CD8-positive, alpha-beta memory T cell (primary cell): ENCODE measurements at regions not wholly inside any gene's neighbourhood (a gene's known extent, or its start where the extent isn't known, plus 50 kb on each side); places are given as distances from the start of the nearest gene placed in this dataset.
"Not testable (repeated sequence)": the region's sequence is repeated elsewhere in the genome, so short reads cannot be mapped to it uniquely, and the experiment has no call there.

Experiments
- CTCF ChIA-PET: fragments of 350-600 bp; sonication (Branson Sonifier 250); formaldehyde crosslinking; loops from one replicate; lab custom pipeline; 2021; ENCODE audit warnings: antibody characterized with exemption; lab: Charles Lee
- POLR2A ChIA-PET: fragments of 350-600 bp; sonication (Branson Sonifier 250); formaldehyde crosslinking; loops from one replicate; lab custom pipeline; 2021; ENCODE audit warnings: antibody characterized with exemption; lab: Charles Lee
- DNase-seq, 5 donors: peaks; one replicate each; pipeline versions ENCODE4 v3.0.0 to v3.0.0-alpha.2; 2020 to 2022; ENCODE audit warnings: mixed read lengths in 1 of 5
- H3K27ac ChIP-seq: one replicate; pipeline ENCODE4 v1.7.0; 2013; ENCODE audit warnings: low read depth, mild to moderate bottlenecking, low read length, moderate library complexity
- H3K27me3 ChIP-seq: 2 replicates; pipeline ENCODE4 v1.7.0; 2013; ENCODE audit warnings: low read length, mild to moderate bottlenecking; ENCODE audit not compliant: insufficient read depth, poor library complexity, severe bottlenecking
- H3K36me3 ChIP-seq: 2 replicates; pipeline ENCODE4 v1.7.0; 2013; ENCODE audit warnings: mild to moderate bottlenecking, low read length, moderate library complexity; ENCODE audit not compliant: insufficient read depth
- H3K4me1 ChIP-seq: 2 replicates; pipeline ENCODE4 v1.7.0; 2013; ENCODE audit warnings: mild to moderate bottlenecking, low read length, moderate library complexity; ENCODE audit not compliant: insufficient read depth
- H3K4me3 ChIP-seq: 2 replicates; pipeline ENCODE4 v1.7.0; 2013; ENCODE audit warnings: mild to moderate bottlenecking, low read length
- H3K9me3 ChIP-seq: 2 replicates; pipeline ENCODE4 v1.7.0; 2013; ENCODE audit warnings: mild to moderate bottlenecking, low read length
- H3K27ac Mint-ChIP-seq, 8 donors: one replicate each; pipeline ENCODE4 v1.8.0; 2020 to 2021; ENCODE audit warnings: mixed read lengths in 8 of 8, mild to moderate bottlenecking in 6 of 8, inconsistent platforms in 3 of 8, moderate library complexity in 3 of 8
- H3K27me3 Mint-ChIP-seq, 2 donors: one replicate each; pipeline ENCODE4 v1.8.0; 2020 to 2021; ENCODE audit warnings: mixed read lengths in 2 of 2, mild to moderate bottlenecking in 1 of 2, moderate library complexity in 1 of 2
- H3K36me3 Mint-ChIP-seq, 3 donors: one replicate each; pipeline ENCODE4 v1.8.0; 2020 to 2021; ENCODE audit warnings: mixed read lengths in 3 of 3, inconsistent platforms in 1 of 3, mild to moderate bottlenecking in 1 of 3
- H3K4me1 Mint-ChIP-seq, 3 donors: one replicate each; pipeline ENCODE4 v1.8.0; 2020 to 2021; ENCODE audit warnings: mixed read lengths in 3 of 3, inconsistent platforms in 1 of 3, mild to moderate bottlenecking in 1 of 3
- H3K4me3 Mint-ChIP-seq, 7 donors: one replicate each; pipeline ENCODE4 v1.8.0; 2020 to 2021; ENCODE audit warnings: mixed read lengths in 7 of 7, mild to moderate bottlenecking in 6 of 7, moderate library complexity in 4 of 7, inconsistent platforms in 2 of 7
- H3K9me3 Mint-ChIP-seq, 5 donors: one replicate each; pipeline ENCODE4 v1.8.0; 2020 to 2022; ENCODE audit warnings: mixed read lengths in 5 of 5, mild to moderate bottlenecking in 3 of 5, moderate library complexity in 2 of 5, inconsistent platforms in 1 of 5

DNA sequence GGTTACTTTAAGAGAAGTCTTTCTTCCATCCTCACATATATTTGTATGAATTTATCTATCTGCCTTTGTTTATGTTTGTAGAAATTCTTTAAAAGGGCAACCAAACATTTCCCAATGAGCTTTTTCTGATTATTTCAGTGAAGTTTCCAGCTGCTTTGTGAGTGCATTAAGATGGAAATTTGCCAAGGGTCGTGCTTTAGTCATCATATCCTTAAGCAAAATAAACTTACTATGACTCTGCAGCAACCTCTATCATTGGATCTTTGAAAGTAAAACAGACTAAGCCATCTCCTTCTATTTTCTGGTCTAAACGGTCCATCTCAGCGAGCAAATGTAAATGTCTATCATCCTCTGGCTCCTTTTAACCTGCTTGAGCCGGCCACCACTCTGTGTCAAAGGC is 489.3 kb downstream of the SOX11 start:
- H3K36me3 ChIP-seq = no peaks in the 10 kb centered on the region
- no peaks in the 10 kb centered on the region for H3K4me1 ChIP-seq
- no peak overlapping the region for H3K4me3 ChIP-seq
- no peak overlapping the region for H3K27ac ChIP-seq
- Mint-ChIP-seq H3K4me3 (no peak overlapping the region), H3K27me3 (peaks cover 0 to 2% of the 10 kb centered on the region in 2 donors), H3K27ac (no peak overlapping the region), H3K9me3 (peaks cover 4 to 10% (median 7%) of the 10 kb centered on the region in 5 donors), H3K4me1 (no peaks in the 10 kb centered on the region), H3K36me3 (no peaks in the 10 kb centered on the region)
- no peak for DNase-seq
- no peaks in the 10 kb centered on the region for H3K9me3 ChIP-seq
- CTCF ChIA-PET = no interaction called here
- POLR2A ChIA-PET = no interaction called here
- H3K27me3 ChIP-seq = no peaks in the 10 kb centered on the region

DNA sequence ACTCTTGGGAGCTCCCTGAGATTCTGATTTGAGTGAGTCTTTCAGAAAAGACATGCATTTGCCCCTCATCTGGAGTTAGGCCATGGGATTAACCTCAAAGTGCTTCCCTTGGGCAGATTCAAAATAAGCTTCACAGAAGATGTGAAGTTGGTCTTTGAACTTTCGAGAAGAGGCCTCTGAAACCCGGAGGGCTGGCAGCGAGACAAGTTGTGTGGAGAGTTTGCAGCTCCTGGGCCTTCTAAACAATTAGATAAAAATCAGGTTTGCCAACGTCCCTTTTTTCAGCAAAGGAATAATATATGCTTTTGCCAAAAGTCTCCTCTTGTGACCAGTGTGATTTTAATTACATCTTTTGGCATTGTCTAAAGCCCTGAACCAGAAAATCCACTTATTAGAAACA is 489.7 kb downstream of the SOX11 start:
- H3K4me3 Mint-ChIP-seq = no peak overlapping the region

DNA sequence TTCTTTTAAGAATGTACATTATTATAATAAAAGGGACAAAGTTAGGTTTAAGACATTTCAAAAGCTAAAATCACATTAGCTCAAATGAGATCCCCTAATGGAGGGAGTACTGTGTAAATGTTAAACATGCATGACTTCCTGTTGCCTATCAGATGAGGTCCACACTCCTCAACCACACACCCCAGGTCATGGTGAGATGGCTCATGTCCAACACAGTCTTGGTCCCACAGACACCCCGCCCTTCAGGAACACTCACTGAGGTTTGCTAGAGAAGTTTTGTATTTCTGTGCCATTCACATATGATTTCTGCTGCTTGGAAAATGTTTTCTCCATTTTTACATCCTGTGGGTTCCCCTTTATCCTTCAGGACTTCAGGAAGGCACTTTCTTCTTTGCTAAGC is 491.0 kb downstream of the SOX11 start:
- Histone ChIP-seq H3K27me3 (no peaks in the 10 kb centered on the region), H3K9me3 (no peaks in the 10 kb centered on the region), H3K36me3 (no peaks in the 10 kb centered on the region), H3K4me1 (no peaks in the 10 kb centered on the region), H3K4me3 (no peak overlapping the region), H3K27ac (no peak overlapping the region)
- CTCF ChIA-PET = no interaction called here
- H3K9me3 Mint-ChIP-seq = peaks cover 3 to 10% (median 4%) of the 10 kb centered on the region in 5 donors
- H3K36me3 Mint-ChIP-seq = no peaks in the 10 kb centered on the region
- no peak overlapping the region for H3K27ac Mint-ChIP-seq
- DNase-seq = no peak
- no peak overlapping the region for H3K4me3 Mint-ChIP-seq
- peaks cover 0 to 2% of the 10 kb centered on the region in 2 donors for H3K27me3 Mint-ChIP-seq
- POLR2A ChIA-PET = no interaction called here
- no peaks in the 10 kb centered on the region for H3K4me1 Mint-ChIP-seq

More for the DNA sequence above, 489.7 kb downstream of the SOX11 start:
- no peak for DNase-seq
- H3K4me1 Mint-ChIP-seq = no peaks in the 10 kb centered on the region
- Histone ChIP-seq H3K4me3 (no peak overlapping the region), H3K9me3 (no peaks in the 10 kb centered on the region), H3K27ac (no peak overlapping the region), H3K27me3 (no peaks in the 10 kb centered on the region), H3K36me3 (no peaks in the 10 kb centered on the region), H3K4me1 (no peaks in the 10 kb centered on the region)
- CTCF ChIA-PET = no interaction called here
- peaks cover 0 to 2% of the 10 kb centered on the region in 2 donors for H3K27me3 Mint-ChIP-seq
- H3K36me3 Mint-ChIP-seq = no peaks in the 10 kb centered on the region
- H3K9me3 Mint-ChIP-seq = peaks cover 4 to 10% (median 7%) of the 10 kb centered on the region in 5 donors
- no peak overlapping the region for H3K27ac Mint-ChIP-seq
- POLR2A ChIA-PET = no interaction called here

DNA sequence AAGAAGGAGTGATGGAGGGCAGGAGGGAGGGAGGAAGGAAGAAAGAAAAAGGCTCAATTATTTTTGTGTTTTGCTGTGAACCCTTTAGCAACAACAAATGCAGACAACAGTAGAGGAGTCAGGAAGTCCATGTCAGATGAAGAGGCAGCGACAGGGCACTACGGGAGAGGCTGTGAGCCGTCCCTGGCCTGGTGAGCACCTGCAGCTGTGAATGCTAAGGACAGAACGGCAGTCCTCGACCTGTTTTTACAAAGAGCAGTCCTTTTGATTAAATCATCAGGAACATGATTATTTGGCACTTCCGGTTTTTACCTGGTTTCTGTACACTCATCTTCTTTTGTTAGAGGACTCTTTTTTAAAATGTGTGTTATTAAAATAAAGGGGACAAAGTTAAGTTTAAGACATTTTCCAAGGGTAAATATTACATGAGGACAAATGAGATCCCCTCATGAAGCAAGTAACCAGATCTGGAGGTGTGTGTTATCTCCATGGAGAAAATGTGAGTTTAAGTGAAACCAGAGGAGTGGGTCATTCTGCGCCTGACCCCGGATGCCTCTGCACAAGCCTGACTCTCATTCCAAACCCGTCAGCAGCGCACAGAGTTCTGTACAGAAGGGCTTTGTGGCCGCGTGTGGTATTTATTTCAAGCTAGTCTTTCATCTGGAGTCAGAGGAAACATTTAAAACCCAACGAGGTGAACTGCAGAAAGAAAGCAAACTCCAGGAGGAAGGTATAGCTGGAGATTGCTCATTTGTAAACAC is 492.5 kb downstream of the SOX11 start:
- DNase-seq = no peak
- Histone ChIP-seq H3K27ac (no peak overlapping the region), H3K27me3 (no peaks in the 10 kb centered on the region), H3K36me3 (no peaks in the 10 kb centered on the region), H3K4me1 (no peaks in the 10 kb centered on the region), H3K9me3 (no peaks in the 10 kb centered on the region), H3K4me3 (no peak overlapping the region)
- Mint-ChIP-seq H3K4me3 (no peak overlapping the region), H3K27me3 (peaks cover 0 to 2% of the 10 kb centered on the region in 2 donors), H3K4me1 (no peaks in the 10 kb centered on the region), H3K27ac (no peak overlapping the region), H3K36me3 (no peaks in the 10 kb centered on the region), H3K9me3 (peaks cover 3 to 10% (median 5%) of the 10 kb centered on the region in 5 donors)
- POLR2A ChIA-PET = no interaction called here
- CTCF ChIA-PET = no interaction called here

DNA sequence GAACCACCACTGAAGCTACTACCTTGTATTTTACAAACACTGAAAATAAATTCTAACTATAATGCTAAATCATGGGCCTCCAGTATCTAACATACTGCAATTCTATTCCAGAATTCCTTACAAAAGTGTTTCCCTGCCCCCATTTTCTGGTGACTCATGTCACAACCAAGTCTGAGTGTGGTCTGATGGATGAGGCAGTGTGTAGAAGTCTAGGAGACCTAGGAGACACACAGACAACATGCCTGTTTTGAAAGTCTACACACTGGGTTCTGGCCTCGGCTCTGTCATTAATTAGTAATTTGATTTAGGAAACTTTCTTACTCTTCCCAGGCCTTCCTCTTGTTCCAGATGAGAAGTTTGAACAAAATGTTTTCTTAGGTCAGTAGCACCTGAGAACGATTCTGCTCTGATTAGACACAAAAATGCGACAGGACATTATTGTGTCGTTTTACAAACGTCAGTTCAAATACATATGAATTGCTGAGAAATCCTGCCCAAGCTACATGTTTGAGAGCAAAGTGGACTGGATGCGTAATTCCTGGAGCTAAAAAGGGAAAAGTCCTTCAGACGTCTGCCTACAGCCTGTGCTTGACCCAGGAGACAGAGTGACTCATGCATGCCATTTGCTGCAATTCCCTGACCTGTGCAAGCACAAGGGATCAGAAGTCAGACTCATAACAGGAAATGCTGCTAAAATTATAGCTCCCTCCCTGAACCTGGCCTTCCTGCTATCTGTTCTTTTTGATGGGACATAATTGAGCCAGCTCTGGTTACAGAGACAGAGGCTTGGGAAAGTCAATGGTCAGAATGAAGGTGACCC is 494.4 kb downstream of the SOX11 start:
- H3K27ac ChIP-seq = no peak overlapping the region
- no peaks in the 10 kb centered on the region for H3K9me3 ChIP-seq
- ChIA-PET CTCF (no interaction called here), POLR2A (no interaction called here)
- Mint-ChIP-seq H3K27me3 (peaks cover 0 to 2% of the 10 kb centered on the region in 2 donors), H3K9me3 (peaks cover 3 to 12% (median 5%) of the 10 kb centered on the region in 5 donors), H3K36me3 (no peaks in the 10 kb centered on the region), H3K27ac (no peak overlapping the region), H3K4me3 (no peak overlapping the region), H3K4me1 (no peaks in the 10 kb centered on the region)
- no peaks in the 10 kb centered on the region for H3K4me1 ChIP-seq
- no peaks in the 10 kb centered on the region for H3K36me3 ChIP-seq
- no peak for DNase-seq
- H3K27me3 ChIP-seq = no peaks in the 10 kb centered on the region
- no peak overlapping the region for H3K4me3 ChIP-seq

DNA sequence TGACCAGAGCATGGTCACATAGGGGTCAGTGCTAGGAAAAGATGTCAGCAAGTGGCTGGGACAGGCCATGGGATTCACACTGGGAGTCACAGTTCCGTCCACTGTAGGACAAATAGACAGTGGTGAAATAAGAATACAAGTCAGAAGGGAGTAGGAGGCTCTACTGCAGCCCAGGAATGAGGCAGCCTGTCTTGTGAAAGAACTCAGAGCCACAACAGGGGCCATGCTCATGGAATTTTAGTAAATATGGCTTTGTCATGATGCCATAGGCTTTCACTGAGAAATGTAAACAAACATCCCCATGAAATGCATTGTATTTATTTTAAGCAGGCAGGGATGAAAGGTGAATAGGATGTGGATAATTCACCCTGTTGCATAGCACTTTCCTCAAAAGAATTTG is 504.3 kb downstream of the SOX11 start:
- Mint-ChIP-seq H3K4me3 (no peak overlapping the region), H3K27ac (no peak overlapping the region), H3K4me1 (no peaks in the 10 kb centered on the region), H3K27me3 (no peaks in the 10 kb centered on the region), H3K36me3 (no peaks in the 10 kb centered on the region), H3K9me3 (peaks cover 5 to 21% (median 6%) of the 10 kb centered on the region in 5 donors)
- Histone ChIP-seq H3K36me3 (no peaks in the 10 kb centered on the region), H3K27me3 (no peaks in the 10 kb centered on the region), H3K9me3 (no peaks in the 10 kb centered on the region), H3K4me3 (no peak overlapping the region), H3K4me1 (no peaks in the 10 kb centered on the region), H3K27ac (no peak overlapping the region)
- ChIA-PET POLR2A (no interaction called here), CTCF (no interaction called here)
- DNase-seq = no peak

DNA sequence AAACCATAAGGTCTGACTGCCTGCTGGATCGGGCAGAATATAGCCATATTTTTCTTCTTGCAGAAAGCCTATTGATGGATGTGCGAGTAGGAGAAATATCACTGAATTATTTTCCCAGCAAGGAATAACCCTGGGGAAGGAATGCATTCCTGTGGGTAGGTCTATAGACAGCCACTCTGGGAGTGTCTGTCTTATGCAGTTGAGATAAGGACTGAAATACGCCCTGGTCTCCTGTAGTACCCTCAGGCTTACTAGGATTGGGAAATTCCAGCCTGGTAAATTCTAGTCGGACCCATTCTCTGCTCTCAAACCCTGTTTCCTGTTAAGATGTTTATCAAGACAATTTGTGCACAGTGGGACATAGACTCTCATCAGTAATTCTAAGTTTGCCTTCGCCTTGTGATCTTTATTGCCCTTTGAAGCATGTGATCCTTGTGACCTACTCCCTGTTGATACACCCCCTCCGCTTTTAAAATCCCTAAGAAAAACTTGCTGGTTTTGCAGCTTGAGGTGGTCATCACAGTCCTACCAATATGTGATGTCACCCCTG is 506.3 kb downstream of the SOX11 start:
- H3K4me1 Mint-ChIP-seq, H3K4me1 ChIP-seq, POLR2A ChIA-PET, H3K27me3 Mint-ChIP-seq, H3K36me3 Mint-ChIP-seq, H3K36me3 ChIP-seq, H3K4me3 ChIP-seq, H3K27ac ChIP-seq, CTCF ChIA-PET, DNase-seq, H3K27ac Mint-ChIP-seq, H3K27me3 ChIP-seq, H3K4me3 Mint-ChIP-seq, H3K9me3 ChIP-seq: not testable (repeated sequence)
- H3K9me3 Mint-ChIP-seq = peaks cover 6 to 21% (median 6%) of the 10 kb centered on the region in 5 donors

DNA sequence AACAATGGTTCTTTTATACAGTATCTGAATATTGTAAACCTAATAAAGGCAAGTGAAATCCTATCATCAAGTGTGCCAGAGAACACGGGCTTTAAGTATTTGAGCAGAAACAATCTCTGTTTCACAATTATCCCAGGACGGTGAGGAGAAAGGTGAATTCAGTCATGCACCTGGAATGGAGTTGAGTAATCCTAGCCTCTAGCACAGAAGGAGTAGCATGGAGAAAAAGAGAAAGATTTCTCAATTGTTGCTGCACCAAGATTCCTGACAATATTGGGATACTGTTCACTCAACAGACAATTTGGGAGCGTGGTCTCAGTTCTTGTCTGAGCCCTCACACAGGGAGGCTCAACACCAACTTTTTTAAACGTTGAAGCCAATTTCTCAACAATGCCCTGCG is 510.6 kb downstream of the SOX11 start:
- Mint-ChIP-seq H3K27ac (no peak overlapping the region), H3K4me1 (no peaks in the 10 kb centered on the region), H3K27me3 (no peaks in the 10 kb centered on the region), H3K4me3 (no peak overlapping the region), H3K36me3 (no peaks in the 10 kb centered on the region), H3K9me3 (peaks cover 3 to 19% (median 8%) of the 10 kb centered on the region in 5 donors)
- H3K27me3 ChIP-seq = no peaks in the 10 kb centered on the region
- no peaks in the 10 kb centered on the region for H3K4me1 ChIP-seq
- ChIA-PET POLR2A (no interaction called here), CTCF (no interaction called here)
- H3K9me3 ChIP-seq = no peaks in the 10 kb centered on the region
- no peak overlapping the region for H3K27ac ChIP-seq
- H3K36me3 ChIP-seq = no peaks in the 10 kb centered on the region
- H3K4me3 ChIP-seq = no peak overlapping the region
- no peak for DNase-seq
